WERI-Rb-1 (cell line): ENCODE measurements at regions not wholly inside any gene's neighbourhood (a gene's known extent, or its start where the extent isn't known, plus 50 kb on each side); places are given as distances from the start of the nearest gene placed in this dataset.
A peak's percentile ranks its signal among the peaks of the same experiment; 100 is the strongest.

Source experiments
- DNase-seq: peaks from one replicate; pipeline ENCODE4 v3.0.0-alpha.2; 2020
- H3K27ac ChIP-seq: fragments of 250-450 bp; sonication (Bioruptor Pico); 2 replicates; pipeline ENCODE4 v1.5.1; 2020; ENCODE audit warnings: mild to moderate bottlenecking, moderate library complexity
- H3K27me3 ChIP-seq: fragments of 250-450 bp; sonication (Bioruptor Pico); 2 replicates; pipeline ENCODE4 v1.5.1; 2021; ENCODE audit warnings: mild to moderate bottlenecking, low read depth, moderate library complexity; ENCODE audit not compliant: insufficient read depth, severe bottlenecking
- H3K36me3 ChIP-seq: fragments of 250-450 bp; sonication (Bioruptor Pico); 2 replicates; pipeline ENCODE4 v1.5.1; 2020; ENCODE audit warnings: mild to moderate bottlenecking, moderate library complexity
- H3K4me3 ChIP-seq: 2 replicates; pipeline ENCODE4 v1.5.1; 2011; ENCODE audit warnings: low read depth, mild to moderate bottlenecking, control low read depth, low read length
- H3K9me3 ChIP-seq: fragments of 250-450 bp; sonication (Bioruptor Pico); 2 replicates; pipeline ENCODE4 v1.5.1; 2021; ENCODE audit warnings: mild to moderate bottlenecking, moderate library complexity; ENCODE audit not compliant: severe bottlenecking
- TF ChIP-seq, protein P1 (sequence below): IDR thresholded peaks from 2 replicates; pipeline ENCODE4 v1.5.1; 2011; ENCODE audit warnings: low read depth, mild to moderate bottlenecking, control low read depth, inconsistent platforms, low read length

DNA sequence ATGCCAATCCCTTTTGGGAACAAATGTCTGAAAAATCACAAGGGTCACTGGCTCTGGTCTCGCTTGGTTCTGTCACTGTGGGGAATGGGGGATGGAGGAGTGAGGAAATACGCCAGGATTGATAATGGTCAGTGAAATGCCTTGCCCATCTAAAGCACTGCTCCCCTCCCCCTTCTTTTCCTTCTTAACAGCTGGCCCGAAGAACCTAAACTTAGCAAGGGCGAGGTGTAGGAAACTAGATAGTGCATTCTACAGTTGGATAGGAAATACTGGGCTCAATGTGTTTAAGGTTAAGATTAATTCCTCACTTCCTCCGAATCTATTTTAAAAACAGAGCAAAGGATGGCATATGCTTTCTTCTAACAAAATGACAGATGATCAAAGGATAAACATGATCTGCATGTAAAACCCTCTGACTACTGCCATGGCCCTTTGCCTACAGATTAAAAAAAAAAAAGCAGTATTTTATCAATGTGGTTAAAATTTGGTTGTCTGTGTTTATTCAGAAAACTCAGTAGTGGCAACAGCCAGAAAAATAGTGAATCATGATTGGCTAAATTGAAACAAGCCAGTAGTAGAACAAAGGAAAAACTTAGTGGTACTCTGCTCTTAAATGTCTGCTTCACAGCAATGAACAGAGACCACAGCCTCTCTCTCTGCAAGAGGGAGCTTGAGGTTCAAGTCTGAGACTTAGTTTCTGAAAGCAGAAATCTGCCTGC, 86.1 kb upstream of the VAV3 start:
- no peak for DNase-seq
- H3K27me3 ChIP-seq = peaks cover 2% of the 10 kb centered on the region
- no peak overlapping the region for H3K27ac ChIP-seq
- H3K9me3 ChIP-seq = no peaks in the 10 kb centered on the region
- no peaks in the 10 kb centered on the region for H3K36me3 ChIP-seq
- H3K4me3 ChIP-seq = no peak overlapping the region
- TF ChIP-seq, protein P1, sequence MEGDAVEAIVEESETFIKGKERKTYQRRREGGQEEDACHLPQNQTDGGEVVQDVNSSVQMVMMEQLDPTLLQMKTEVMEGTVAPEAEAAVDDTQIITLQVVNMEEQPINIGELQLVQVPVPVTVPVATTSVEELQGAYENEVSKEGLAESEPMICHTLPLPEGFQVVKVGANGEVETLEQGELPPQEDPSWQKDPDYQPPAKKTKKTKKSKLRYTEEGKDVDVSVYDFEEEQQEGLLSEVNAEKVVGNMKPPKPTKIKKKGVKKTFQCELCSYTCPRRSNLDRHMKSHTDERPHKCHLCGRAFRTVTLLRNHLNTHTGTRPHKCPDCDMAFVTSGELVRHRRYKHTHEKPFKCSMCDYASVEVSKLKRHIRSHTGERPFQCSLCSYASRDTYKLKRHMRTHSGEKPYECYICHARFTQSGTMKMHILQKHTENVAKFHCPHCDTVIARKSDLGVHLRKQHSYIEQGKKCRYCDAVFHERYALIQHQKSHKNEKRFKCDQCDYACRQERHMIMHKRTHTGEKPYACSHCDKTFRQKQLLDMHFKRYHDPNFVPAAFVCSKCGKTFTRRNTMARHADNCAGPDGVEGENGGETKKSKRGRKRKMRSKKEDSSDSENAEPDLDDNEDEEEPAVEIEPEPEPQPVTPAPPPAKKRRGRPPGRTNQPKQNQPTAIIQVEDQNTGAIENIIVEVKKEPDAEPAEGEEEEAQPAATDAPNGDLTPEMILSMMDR = no peak

- DNase-seq = no peak
Measured at GRCh38 chr1:108050158-108050557, 85.2 kb upstream of the VAV3 start.

GRCh38 chr1:108049178-108049819, 84.3 kb upstream of the VAV3 start:
- DNase-seq = peak; percentile 30
- Histone ChIP-seq H3K4me3 (no peak overlapping the region), H3K27me3 (peaks cover 2% of the 10 kb centered on the region), H3K27ac (no peak overlapping the region), H3K36me3 (no peaks in the 10 kb centered on the region), H3K9me3 (no peaks in the 10 kb centered on the region)
- TF ChIP-seq, protein P1 = peak; percentile 50

More at GRCh38 chr1:108050158-108050557, 85.2 kb upstream of the VAV3 start:
- Histone ChIP-seq H3K4me3 (no peak overlapping the region), H3K27ac (no peak overlapping the region), H3K27me3 (peaks cover 2% of the 10 kb centered on the region), H3K36me3 (no peaks in the 10 kb centered on the region), H3K9me3 (no peaks in the 10 kb centered on the region)
- TF ChIP-seq, protein P1 = no peak

DNA sequence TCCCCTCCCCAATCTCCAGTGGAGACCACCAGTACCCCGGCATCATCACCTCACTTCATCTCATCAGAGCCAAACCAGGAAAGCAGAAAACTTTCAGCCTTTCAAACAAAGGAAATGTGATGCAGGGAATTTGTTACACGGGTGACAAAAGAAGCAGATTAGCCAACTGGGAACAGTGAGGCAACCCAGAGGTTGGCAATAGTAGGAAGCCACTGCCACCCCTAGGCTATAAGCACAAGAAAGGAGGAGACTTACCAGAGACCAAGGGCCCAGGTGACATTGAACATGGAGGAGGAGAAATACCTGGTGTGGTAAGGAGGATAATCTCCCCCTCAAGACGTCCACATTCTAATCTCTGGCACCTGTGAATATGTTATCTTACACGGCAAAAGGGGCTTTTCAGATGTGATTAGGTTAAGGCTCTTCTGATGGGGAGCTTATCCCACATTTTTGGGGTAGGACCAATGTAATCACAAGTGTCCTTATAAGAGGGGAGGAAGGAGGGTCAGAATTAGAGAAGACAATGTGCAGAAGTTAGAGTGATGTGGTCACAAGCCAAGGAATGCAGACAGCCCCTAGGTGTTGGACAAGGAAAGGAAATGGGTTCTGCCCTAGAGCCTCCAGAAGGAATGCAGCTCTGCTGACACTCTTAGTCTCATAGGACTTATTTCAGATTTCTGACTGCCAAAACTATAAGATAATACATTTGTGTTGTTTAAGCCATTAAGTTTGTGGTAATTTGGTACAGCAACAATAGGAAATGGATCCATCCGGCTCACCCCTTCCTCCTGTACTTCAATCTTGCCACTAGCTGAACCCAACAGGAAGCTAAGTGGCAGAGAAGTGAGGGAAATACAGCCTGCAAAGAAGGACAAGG, 83.6 kb upstream of the VAV3 start:
- Histone ChIP-seq H3K9me3 (no peaks in the 10 kb centered on the region), H3K4me3 (no peak overlapping the region), H3K36me3 (no peaks in the 10 kb centered on the region), H3K27ac (no peak overlapping the region), H3K27me3 (peaks cover 2% of the 10 kb centered on the region)
- no peak for DNase-seq
- TF ChIP-seq, protein P1 = no peak

DNA sequence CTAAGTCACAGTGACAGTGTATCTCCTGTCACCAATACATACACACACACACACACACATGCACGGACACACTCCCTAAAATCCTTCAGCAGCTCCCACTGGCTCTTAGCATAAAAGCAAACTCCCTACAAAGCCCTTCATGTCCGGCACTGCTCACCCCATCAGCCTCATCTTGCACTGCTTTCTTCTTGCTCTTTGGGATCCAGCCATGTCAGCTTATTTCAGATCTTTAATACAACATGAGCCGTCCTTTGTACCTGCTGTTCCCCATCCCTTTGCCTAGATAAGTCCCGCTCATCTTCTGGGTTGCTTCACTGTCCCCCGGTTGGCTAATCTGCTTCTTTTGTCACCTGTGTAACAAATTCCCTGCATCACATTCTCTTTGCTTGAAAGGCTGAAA, 82.1 kb upstream of the VAV3 start:
- no peak for DNase-seq
- TF ChIP-seq, protein P1 = no peak

More for the DNA sequence above, 82.1 kb upstream of the VAV3 start:
- peaks cover 2% of the 10 kb centered on the region for H3K27me3 ChIP-seq
- H3K27ac ChIP-seq = no peak overlapping the region
- no peaks in the 10 kb centered on the region for H3K9me3 ChIP-seq
- H3K4me3 ChIP-seq = no peak overlapping the region
- H3K36me3 ChIP-seq = no peaks in the 10 kb centered on the region
